ENCODE measurements at regions not wholly inside any gene's neighbourhood (a gene's known extent, or its start where the extent isn't known, plus 50 kb on each side); places are given as distances from the start of the nearest gene placed in this dataset.

- H2AFZ ChIP-seq (replicated peaks), result no peak overlapping the region
- no peak overlapping the region for H3K27ac ChIP-seq
- H3K27ac Mint-ChIP-seq, result no peak overlapping the region
- peaks cover 3% of the 10 kb centered on the region for H3K27me3 Mint-ChIP-seq (ENCODE audit: insufficient read depth, low read depth)
- no peaks in the 10 kb centered on the region for H3K4me1 ChIP-seq
- H3K4me3 Mint-ChIP-seq, result no peak overlapping the region
- no peak overlapping the region for H3K9ac ChIP-seq
- TF ChIP-seq EZH2phosphoT487 (IDR thresholded peaks at IDR 0.05) (no peak), EZH2 (IDR thresholded peaks at IDR 0.05) (no peak)
- TF ChIP-seq, protein P1, sequence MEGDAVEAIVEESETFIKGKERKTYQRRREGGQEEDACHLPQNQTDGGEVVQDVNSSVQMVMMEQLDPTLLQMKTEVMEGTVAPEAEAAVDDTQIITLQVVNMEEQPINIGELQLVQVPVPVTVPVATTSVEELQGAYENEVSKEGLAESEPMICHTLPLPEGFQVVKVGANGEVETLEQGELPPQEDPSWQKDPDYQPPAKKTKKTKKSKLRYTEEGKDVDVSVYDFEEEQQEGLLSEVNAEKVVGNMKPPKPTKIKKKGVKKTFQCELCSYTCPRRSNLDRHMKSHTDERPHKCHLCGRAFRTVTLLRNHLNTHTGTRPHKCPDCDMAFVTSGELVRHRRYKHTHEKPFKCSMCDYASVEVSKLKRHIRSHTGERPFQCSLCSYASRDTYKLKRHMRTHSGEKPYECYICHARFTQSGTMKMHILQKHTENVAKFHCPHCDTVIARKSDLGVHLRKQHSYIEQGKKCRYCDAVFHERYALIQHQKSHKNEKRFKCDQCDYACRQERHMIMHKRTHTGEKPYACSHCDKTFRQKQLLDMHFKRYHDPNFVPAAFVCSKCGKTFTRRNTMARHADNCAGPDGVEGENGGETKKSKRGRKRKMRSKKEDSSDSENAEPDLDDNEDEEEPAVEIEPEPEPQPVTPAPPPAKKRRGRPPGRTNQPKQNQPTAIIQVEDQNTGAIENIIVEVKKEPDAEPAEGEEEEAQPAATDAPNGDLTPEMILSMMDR (IDR thresholded peaks at IDR 0.05), result no peak
- no peak for DNase-seq (ENCODE audit: low spot score)
- H3K4me2 ChIP-seq, result no peak overlapping the region
- H3K4me1 Mint-ChIP-seq, result no peaks in the 10 kb centered on the region
- no peaks in the 10 kb centered on the region for H3K36me3 Mint-ChIP-seq
- H3K9me3 ChIP-seq (ENCODE audit: low read depth), result no peaks in the 10 kb centered on the region
- no peaks in the 10 kb centered on the region for H3K36me3 ChIP-seq
- H3F3A ChIP-seq (ENCODE audit: low read depth), result no peaks in the 10 kb centered on the region
- no peaks in the 10 kb centered on the region for H3K79me2 ChIP-seq (ENCODE audit: low read depth)
- H3K9me3 Mint-ChIP-seq, result peaks cover 5% of the 10 kb centered on the region
- no peaks in the 10 kb centered on the region for H4K20me1 ChIP-seq (ENCODE audit: low read depth)
- H3K27me3 ChIP-seq, result no peaks in the 10 kb centered on the region
- H3K4me3 ChIP-seq, result no peak overlapping the region
Observed at GRCh38 chr11:30100495-30100894, 83.7 kb upstream of the KCNA4 start.

DNA sequence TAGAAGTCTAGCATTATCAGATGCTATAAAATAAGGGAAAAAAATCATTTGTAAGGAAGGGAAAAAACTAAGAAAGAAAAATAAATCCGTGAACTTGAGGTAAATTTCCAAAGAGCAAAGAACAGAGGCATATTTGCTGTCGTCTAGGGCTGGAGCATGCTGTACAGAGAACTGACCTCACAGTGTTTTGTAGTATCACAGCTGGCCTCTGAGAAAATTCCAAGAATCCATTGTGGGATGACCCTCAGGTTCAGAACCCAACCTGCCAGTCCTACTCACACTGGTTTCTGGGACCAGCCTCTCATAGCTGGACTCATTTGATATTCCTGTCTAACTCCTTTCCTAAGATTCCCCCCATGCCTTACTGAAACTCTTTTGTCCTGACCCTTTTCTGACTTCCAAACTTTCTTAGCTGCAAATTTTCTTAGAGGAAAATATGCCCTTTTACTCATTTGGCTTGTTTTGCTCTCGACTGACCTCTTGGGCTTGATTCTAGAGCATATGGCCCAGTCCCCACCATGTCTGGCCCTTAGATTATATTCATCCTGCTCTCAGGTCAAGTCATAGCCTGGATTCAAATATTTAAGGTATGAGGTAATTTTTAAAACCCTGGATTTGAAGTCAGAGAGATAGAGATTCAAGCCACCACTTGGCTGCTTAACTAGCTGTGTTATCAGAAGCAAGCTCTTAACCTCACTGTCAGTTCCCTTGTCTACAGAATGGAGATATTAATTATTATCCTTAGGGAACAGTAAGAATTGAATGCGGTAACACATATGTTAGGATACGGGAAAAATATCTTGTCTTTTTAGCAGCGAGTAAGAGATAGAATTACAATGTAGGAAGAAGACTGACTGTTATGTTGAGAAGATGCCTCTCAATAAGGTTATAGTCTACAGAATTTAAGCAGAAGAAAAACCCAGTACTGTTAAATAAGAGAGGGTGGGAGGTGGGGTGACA, 89.7 kb upstream of the KCNA4 start:
- no peak overlapping the region for H3K4me3 ChIP-seq

GRCh38 chr11:30107899-30108298, 91.1 kb upstream of the KCNA4 start:
- Mint-ChIP-seq H3K36me3 (no peaks in the 10 kb centered on the region), H3K27ac (no peak overlapping the region), H3K27me3 (ENCODE audit: insufficient read depth, low read depth) (no peaks in the 10 kb centered on the region), H3K4me1 (peaks cover 9% of the 10 kb centered on the region), H3K9me3 (no peaks in the 10 kb centered on the region), H3K4me3 (no peak overlapping the region)
- H3K27me3 ChIP-seq, result peaks cover 12% of the 10 kb centered on the region
- no peak overlapping the region for H3K4me3 ChIP-seq
- DNase-seq (ENCODE audit: low spot score), result no peak
- H4K20me1 ChIP-seq (ENCODE audit: low read depth), result no peaks in the 10 kb centered on the region
- no peak overlapping the region for H3K4me2 ChIP-seq
- TF ChIP-seq EZH2 (IDR thresholded peaks at IDR 0.05), result no peak
- TF ChIP-seq EZH2phosphoT487 (IDR thresholded peaks at IDR 0.05), result no peak
- TF ChIP-seq, protein P1 (IDR thresholded peaks at IDR 0.05), result no peak
- no peaks in the 10 kb centered on the region for H3K9me3 ChIP-seq (ENCODE audit: low read depth)
- no peak overlapping the region for H2AFZ ChIP-seq (replicated peaks)
- H3F3A ChIP-seq (ENCODE audit: low read depth), result no peaks in the 10 kb centered on the region
- no peaks in the 10 kb centered on the region for H3K36me3 ChIP-seq
- H3K27ac ChIP-seq, result no peak overlapping the region
- no peaks in the 10 kb centered on the region for H3K79me2 ChIP-seq (ENCODE audit: low read depth)
- no peak overlapping the region for H3K9ac ChIP-seq
- H3K4me1 ChIP-seq, result no peaks in the 10 kb centered on the region

More for the DNA sequence above, 89.7 kb upstream of the KCNA4 start:
- no peaks in the 10 kb centered on the region for H3K27me3 Mint-ChIP-seq (ENCODE audit: insufficient read depth, low read depth)
- H3K79me2 ChIP-seq (ENCODE audit: low read depth), result no peaks in the 10 kb centered on the region
- no peak overlapping the region for H3K27ac ChIP-seq
- H3K4me3 Mint-ChIP-seq, result no peak overlapping the region
- H3K4me1 ChIP-seq, result no peaks in the 10 kb centered on the region
- no peak overlapping the region for H3K4me2 ChIP-seq
- no peaks in the 10 kb centered on the region for H4K20me1 ChIP-seq (ENCODE audit: low read depth)
- no peaks in the 10 kb centered on the region for H3K9me3 ChIP-seq (ENCODE audit: low read depth)
- H2AFZ ChIP-seq (replicated peaks), result no peak overlapping the region
- H3K9ac ChIP-seq, result no peak overlapping the region
- DNase-seq (ENCODE audit: low spot score), result no peak
- H3K36me3 ChIP-seq, result no peaks in the 10 kb centered on the region
- no peaks in the 10 kb centered on the region for H3K27me3 ChIP-seq
- no peak overlapping the region for H3K27ac Mint-ChIP-seq
- H3K9me3 Mint-ChIP-seq, result peaks cover 3% of the 10 kb centered on the region
- peaks cover 9% of the 10 kb centered on the region for H3K4me1 Mint-ChIP-seq
- H3F3A ChIP-seq (ENCODE audit: low read depth), result no peaks in the 10 kb centered on the region
- TF ChIP-seq EZH2 (IDR thresholded peaks at IDR 0.05) (no peak), EZH2phosphoT487 (IDR thresholded peaks at IDR 0.05) (no peak)
- TF ChIP-seq, protein P1 (IDR thresholded peaks at IDR 0.05), result no peak
- no peaks in the 10 kb centered on the region for H3K36me3 Mint-ChIP-seq
